ENCODE measurements at regions not wholly inside any gene's neighbourhood (a gene's known extent, or its start where the extent isn't known, plus 50 kb on each side); places are given as distances from the start of the nearest gene placed in this dataset.

- no peak for DNase-seq (ENCODE audit: low spot score)
- TF ChIP-seq, protein P1, sequence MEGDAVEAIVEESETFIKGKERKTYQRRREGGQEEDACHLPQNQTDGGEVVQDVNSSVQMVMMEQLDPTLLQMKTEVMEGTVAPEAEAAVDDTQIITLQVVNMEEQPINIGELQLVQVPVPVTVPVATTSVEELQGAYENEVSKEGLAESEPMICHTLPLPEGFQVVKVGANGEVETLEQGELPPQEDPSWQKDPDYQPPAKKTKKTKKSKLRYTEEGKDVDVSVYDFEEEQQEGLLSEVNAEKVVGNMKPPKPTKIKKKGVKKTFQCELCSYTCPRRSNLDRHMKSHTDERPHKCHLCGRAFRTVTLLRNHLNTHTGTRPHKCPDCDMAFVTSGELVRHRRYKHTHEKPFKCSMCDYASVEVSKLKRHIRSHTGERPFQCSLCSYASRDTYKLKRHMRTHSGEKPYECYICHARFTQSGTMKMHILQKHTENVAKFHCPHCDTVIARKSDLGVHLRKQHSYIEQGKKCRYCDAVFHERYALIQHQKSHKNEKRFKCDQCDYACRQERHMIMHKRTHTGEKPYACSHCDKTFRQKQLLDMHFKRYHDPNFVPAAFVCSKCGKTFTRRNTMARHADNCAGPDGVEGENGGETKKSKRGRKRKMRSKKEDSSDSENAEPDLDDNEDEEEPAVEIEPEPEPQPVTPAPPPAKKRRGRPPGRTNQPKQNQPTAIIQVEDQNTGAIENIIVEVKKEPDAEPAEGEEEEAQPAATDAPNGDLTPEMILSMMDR (IDR thresholded peaks at IDR 0.05; ENCODE audit: borderline replicate concordance, control extremely low read depth, extremely low read depth, insufficient read depth, missing control alignments) = no peak
- in situ Hi-C loops (cut with MboI; ENCODE audit: low sequenced_read_pairs, unreplicated experiment) = no loop called here
These were observed 110.3 kb upstream of the CEP85L start for GRCh38 chr6:118761645-118762044.

DNA sequence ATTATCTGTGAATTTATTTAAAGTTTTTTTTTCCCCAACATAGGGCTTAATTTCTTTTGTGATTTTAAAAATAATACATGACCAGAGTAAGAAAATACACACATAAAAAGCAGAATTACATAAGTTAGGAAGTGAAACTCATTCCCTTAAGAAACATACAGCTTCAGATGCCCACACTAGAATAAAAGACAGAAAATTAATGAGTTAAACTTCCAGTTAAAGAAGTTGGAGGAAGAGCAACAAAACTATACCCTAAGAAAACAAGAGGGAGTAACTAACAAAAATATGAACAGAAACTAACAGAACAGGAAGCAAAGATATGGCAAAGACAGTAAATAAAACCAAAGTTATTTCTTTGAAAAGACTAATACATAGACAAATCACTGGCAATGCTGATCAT lies 107.6 kb upstream of the CEP85L start:
- DNase-seq (ENCODE audit: low spot score) = no peak
- in situ Hi-C loops (cut with MboI; ENCODE audit: low sequenced_read_pairs, unreplicated experiment) = no loop called here
- TF ChIP-seq, protein P1 (IDR thresholded peaks at IDR 0.05; ENCODE audit: borderline replicate concordance, control extremely low read depth, extremely low read depth, insufficient read depth, missing control alignments) = no peak

- in situ Hi-C loops (cut with MboI; ENCODE audit: low sequenced_read_pairs, unreplicated experiment) = no loop called here
- TF ChIP-seq, protein P1 (IDR thresholded peaks at IDR 0.05; ENCODE audit: borderline replicate concordance, control extremely low read depth, extremely low read depth, insufficient read depth, missing control alignments) = no peak
- DNase-seq (ENCODE audit: low spot score) = no peak
These were observed 104.7 kb upstream of the CEP85L start for GRCh38 chr6:118755941-118756646.

- TF ChIP-seq, protein P1 (IDR thresholded peaks at IDR 0.05; ENCODE audit: borderline replicate concordance, control extremely low read depth, extremely low read depth, insufficient read depth, missing control alignments) = no peak
These were observed 101.4 kb upstream of the CEP85L start for GRCh38 chr6:118752803-118753202.

GRCh38 chr6:118751072-118751471 lies 99.7 kb upstream of the CEP85L start:
- TF ChIP-seq, protein P1 (IDR thresholded peaks at IDR 0.05; ENCODE audit: borderline replicate concordance, control extremely low read depth, extremely low read depth, insufficient read depth, missing control alignments) = no peak
- no peak for DNase-seq (ENCODE audit: low spot score)
- in situ Hi-C loops (cut with MboI; ENCODE audit: low sequenced_read_pairs, unreplicated experiment) = no loop called here

More at GRCh38 chr6:118752803-118753202, 101.4 kb upstream of the CEP85L start:
- in situ Hi-C loops (cut with MboI; ENCODE audit: low sequenced_read_pairs, unreplicated experiment) = no loop called here
- no peak for DNase-seq (ENCODE audit: low spot score)

GRCh38 chr6:118750143-118750542 lies 98.8 kb upstream of the CEP85L start:
- in situ Hi-C loops (cut with MboI; ENCODE audit: low sequenced_read_pairs, unreplicated experiment) = no loop called here
- TF ChIP-seq, protein P1 (IDR thresholded peaks at IDR 0.05; ENCODE audit: borderline replicate concordance, control extremely low read depth, extremely low read depth, insufficient read depth, missing control alignments) = no peak
- DNase-seq (ENCODE audit: low spot score) = no peak

Data from GM13976 (cell line).